Myocyte (in vitro differentiated cells): ENCODE measurements at regions not wholly inside any gene's neighbourhood (a gene's known extent, or its start where the extent isn't known, plus 50 kb on each side); places are given as distances from the start of the nearest gene placed in this dataset.

Experiments used
- DNase-seq: peaks from one replicate; pipeline ENCODE4 v3.0.0-alpha.2; 2012; ENCODE audit warnings: low read depth

GRCh38 chr4:175871774-175872405, 59.8 kb upstream of the GPM6A start:
- DNase-seq, result no peak

- no peak for DNase-seq
Measured at GRCh38 chr4:175873707-175874106, 61.6 kb upstream of the GPM6A start.

GRCh38 chr4:175874306-175874705, 62.2 kb upstream of the GPM6A start:
- no peak for DNase-seq

DNA sequence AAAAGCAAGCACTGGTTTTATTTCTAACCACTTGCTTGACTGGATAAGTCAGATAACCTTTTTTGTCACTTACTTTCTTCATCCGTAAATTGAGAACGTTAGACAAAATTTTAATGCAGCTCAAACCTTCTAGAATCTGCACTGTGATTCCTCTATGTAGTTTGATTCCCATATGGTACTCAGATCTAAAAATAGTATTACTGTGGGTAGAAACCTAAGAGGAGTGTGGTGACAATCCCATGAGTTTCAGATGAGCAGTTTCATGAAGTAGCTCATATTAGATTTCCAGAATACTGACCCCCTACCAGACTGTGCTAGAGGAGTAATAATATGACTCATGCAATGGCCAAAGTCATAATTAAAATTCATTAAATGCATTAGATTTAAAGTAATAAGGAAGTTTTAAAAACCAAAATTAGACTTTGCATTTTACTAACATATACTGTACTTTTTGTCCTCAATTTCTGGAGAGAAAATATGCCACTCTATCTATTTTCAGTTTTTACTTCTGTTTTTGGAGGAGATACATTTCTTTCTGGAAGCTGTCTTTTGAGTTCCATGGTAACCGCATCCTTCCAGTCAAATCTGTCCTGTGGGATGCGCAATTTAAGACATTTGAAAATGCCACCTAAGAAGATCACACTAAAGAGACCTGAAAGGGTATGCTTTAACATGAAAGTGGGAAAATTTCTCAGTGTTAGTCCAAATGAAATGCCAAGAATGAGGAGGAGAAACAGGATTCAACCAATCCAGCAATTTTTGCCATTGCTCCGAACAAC, 64.1 kb upstream of the GPM6A start:
- peak; percentile 5 for DNase-seq

GRCh38 chr4:175882891-175883290, 70.8 kb upstream of the GPM6A start:
- no peak for DNase-seq

- no peak for DNase-seq
Measured at GRCh38 chr4:175884048-175884447, 72.0 kb upstream of the GPM6A start.

- no peak for DNase-seq
Measured at GRCh38 chr4:175891231-175891630, 79.2 kb upstream of the GPM6A start.

DNA sequence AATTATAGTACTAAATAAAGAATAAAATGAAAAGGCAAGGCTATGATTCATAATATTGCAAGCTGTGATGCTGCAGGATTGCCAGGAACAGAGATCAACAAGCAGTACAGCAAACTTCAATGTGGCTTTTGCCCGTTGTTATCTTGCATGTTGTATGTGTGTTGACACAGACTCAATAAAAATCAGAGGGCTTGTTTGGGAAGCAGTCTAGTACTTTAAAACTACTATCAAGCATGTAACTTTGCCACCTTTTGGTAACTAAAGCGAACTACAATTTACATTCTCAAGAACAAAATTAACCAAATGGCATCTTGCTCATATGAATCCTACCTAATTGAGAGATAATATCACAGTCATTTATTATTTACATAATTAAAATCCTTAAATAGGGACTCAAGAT, 79.8 kb upstream of the GPM6A start:
- peak; percentile 31 for DNase-seq

GRCh38 chr4:175905925-175906324, 93.9 kb upstream of the GPM6A start:
- no peak for DNase-seq

GRCh38 chr4:175906384-175906783, 94.3 kb upstream of the GPM6A start:
- no peak for DNase-seq

DNA sequence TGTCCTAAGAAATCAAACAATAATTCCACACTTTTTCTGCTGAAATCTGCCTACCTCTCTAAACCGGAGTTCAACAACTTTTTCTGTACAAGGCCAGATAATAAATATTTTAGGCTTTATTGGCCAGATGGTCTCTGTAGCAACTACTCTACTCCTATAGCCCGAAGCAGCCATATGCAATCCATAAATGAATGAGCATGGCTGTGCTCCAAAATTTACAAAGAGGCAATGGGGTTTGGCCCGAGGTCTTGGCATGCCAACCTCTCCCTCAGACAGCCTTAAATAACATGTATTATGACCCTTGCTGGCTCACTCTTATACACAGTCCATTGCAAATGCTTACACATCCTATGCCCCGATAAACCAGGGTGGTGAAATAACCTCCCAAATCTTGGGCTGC, 98.6 kb upstream of the GPM6A start:
- no peak for DNase-seq

- DNase-seq, result no peak
Measured at GRCh38 chr4:175916626-175917351, 104.7 kb upstream of the GPM6A start.

DNA sequence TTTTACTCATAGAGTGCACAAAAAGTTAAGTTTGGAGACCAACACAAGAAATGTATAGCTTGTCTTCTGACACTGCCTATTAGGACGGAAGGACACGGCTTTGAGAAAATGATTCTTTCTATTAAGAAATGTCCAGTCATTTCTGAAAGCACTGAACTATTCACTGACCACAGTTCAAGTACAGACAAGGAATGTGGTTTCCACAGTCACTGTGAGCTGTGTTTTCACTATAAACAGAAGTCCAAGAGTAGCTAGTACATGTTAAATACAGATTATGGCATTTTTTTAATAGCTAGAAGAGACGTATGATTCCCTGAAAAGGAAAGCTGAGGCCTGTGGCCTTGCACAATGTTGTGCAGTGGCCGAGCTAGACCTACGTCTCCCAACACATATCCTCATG, 115.1 kb upstream of the GPM6A start:
- no peak for DNase-seq

DNA sequence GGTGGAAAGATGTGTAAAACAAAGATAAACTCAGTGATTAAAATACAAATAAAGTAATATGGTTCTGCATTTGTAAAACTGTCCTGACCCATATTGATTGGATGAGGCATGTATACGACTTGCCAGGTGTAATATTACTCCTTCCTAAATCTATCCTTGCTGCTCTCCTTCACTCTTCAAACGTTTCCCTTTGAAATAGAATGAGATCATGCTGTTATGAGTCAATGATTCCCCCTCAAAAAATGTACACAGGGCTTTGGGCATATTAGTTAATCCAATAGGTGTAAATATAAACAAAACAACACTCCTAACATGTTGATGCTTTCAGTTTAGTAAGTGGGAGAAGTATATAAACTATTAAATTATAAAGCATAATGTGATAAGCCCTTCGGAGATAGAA, 117.4 kb upstream of the GPM6A start:
- no peak for DNase-seq

GRCh38 chr4:175929932-175930331, 117.9 kb upstream of the GPM6A start:
- DNase-seq, result no peak

DNA sequence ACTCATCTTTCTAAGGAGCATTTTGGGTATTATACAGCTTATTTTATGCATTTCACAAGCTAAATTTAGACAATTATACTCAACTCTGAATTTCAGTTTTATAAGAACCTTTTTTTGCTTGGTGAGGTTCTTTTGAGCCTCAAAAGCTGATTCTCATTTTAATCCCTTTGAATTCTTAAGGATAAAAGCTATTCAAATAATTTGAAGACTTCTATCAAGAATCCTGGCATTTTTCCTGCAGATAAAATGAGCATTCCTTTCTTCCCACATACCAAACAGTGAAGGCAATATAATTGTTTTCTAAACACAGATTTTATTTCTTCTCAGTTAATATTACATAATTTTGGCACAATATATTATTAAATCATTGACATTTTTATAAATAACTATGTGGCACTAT, 118.4 kb upstream of the GPM6A start:
- DNase-seq, result no peak

DNA sequence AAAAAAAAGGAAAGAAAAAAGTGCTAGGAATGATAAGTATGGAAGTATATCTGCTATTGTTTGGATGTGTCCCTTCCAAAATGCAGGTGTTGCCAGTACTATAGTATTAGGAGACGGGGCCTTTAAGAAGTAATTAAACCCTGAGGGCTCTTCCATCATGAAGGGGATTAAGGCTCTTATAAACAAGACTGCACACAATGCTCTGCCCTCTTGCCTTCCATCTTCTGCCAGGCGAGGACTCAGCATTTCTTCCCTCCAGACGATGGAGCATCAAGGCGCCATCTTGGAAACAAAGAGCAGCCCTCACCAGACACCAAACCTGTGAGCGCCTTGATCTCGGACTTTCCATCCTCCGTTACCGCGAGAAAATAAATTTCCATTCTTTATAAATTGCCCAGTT, 120.1 kb upstream of the GPM6A start:
- no peak for DNase-seq

- DNase-seq, result no peak
Measured at GRCh38 chr4:175934506-175934905, 122.4 kb upstream of the GPM6A start.

DNA sequence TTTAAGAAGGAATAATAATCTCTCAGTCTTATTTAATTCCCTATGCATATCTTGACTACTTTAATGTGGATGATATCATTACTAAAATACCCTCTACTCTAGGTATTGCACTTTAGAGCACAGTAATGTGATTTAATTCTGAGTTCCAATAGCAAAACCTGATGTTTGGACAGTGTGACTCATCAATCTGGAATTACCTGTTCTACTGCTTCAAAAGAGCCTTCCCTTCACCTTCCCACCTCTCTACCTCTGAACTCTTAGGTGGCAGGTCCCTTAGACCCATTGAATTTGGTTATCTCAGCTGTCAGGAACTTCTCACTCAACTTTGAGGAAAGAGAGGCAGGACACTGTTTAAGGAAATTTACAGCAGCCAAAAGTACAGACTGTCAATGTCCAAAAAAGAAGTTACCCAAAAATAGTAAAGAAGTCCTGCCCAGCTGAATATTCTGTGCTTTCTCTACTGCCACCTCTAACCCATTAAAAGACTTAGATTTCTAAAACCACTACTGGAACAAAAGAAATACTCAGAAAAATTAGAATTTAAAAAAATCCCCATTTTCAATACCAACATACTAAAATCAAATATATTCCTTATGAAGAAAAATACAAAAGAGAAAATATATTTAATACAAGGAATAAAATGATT, 123.1 kb upstream of the GPM6A start:
- DNase-seq, result no peak

DNA sequence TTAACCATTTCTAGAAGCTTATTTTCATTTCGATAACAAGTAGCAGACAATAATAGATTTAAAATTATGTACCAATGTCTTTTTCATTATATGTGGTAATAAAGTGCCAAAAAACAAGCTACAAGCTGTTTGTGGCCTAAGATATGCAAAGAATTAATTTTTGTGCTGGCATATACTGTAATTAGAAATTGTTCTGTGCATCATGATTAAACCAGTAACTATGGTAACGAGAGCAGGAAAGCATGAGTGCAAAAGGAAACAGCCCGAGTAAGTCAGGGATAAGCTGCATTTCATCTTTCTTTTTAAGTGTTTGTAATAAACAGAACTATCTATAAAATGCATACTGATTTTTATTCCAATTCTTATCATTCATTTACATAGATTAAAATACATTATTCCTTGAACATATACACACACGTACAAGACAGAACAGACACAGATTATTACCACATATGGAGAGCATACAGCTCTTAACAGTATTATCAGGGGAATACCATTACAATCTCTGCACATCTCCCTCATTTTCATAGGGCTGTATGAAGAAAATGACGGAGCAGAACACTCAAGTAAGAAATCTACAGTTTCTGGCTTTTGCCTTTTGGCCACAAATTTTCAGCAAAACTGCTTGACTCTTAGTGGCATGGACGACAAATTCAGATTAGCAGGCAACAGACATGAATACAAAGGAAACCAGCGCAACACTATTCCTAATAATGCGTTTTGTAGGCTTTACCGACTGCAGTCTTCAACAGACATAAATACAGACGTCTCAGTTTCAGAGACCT, 121.3 kb upstream of the WDR17 start:
- no peak for DNase-seq

GRCh38 chr4:175946472-175947116, 119.0 kb upstream of the WDR17 start:
- peak; percentile 92 for DNase-seq
